GM12892 (cell line): ENCODE measurements at regions not wholly inside any gene's neighbourhood (a gene's known extent, or its start where the extent isn't known, plus 50 kb on each side); places are given as distances from the start of the nearest gene placed in this dataset.

Experiments
- DNase-seq: peaks from one replicate; pipeline ENCODE4 v3.0.0; 2011; ENCODE audit not compliant: insufficient read length
- FAIRE-seq: peaks from 2 replicates; lab custom pipeline; 2011; peaks lifted over from hg19 to GRCh38; lab: Jason Lieb, UNC
- POLR2A ChIP-seq: IDR thresholded peaks from 2 replicates; pipeline ENCODE4 v1.6.1; 2011; ENCODE audit warnings: low read depth, low read length, control low read depth
- POLR2AphosphoS5 ChIP-seq: IDR thresholded peaks from 2 replicates; pipeline ENCODE4 v1.6.1; 2011; ENCODE audit warnings: low read depth, low read length, control low read depth
- TAF1 ChIP-seq: IDR thresholded peaks from 2 replicates; pipeline ENCODE4 v1.6.1; 2011; ENCODE audit warnings: low read depth, mild to moderate bottlenecking, control low read depth, low read length, borderline replicate concordance

DNA sequence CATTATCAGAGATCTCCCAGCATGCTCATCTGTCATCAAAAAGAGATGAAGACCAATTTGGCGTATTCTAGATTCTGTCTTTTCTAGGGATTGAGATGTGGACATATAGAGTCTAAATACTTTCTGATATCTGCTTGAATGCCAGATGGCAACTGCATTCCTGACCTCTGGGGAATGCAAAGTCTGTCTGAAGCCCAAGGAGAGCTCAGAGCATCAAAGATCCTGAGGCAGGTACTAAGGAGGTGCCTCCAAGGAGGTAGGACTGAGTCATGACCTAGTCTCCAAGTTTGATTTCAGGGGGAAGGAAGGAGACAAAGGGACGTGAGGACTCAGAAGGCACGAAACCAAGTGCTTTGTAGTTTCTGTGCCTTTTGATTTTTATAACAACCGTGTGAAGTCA, 448.4 kb downstream of the HS3ST3B1 start:
- TF ChIP-seq TAF1 (no peak), POLR2AphosphoS5 (no peak), POLR2A (no peak)
- FAIRE-seq (no peak), DNase-seq (no peak)

DNA sequence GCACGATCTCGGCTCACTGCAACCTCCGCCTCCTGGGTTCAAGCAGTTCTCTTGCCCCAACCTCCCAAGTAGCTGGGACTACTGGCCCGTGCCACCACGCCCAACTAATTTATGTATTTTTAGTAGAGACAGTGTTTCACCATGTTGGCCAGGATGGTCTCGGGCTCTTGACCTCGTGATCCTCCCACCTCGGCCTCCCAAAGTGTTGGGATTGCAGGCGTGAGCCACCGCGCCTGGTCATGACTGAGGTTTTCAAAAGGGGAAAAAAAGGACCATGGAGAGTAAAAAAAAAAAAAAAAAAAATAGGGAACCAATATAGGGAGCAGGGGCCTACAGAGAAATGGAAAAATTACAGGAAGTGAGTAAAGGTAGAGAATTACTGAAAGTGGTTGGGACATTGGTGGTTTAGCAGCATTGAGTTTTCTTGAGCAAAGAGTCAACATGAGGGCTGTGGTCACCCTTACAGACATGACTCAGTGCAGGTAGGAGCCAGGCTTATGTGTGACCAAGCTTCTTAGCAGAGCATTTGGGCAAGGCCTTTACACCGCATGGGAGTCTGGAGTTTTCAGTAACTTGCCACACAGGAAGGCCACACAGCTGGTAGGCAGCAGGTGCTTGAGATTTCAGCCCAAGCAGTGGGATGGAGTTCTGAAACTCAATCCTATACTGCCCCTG, 447.3 kb downstream of the HS3ST3B1 start:
- TF ChIP-seq TAF1 (no peak), POLR2A (no peak), POLR2AphosphoS5 (no peak)
- DNase-seq (no peak), FAIRE-seq (no peak)

DNA sequence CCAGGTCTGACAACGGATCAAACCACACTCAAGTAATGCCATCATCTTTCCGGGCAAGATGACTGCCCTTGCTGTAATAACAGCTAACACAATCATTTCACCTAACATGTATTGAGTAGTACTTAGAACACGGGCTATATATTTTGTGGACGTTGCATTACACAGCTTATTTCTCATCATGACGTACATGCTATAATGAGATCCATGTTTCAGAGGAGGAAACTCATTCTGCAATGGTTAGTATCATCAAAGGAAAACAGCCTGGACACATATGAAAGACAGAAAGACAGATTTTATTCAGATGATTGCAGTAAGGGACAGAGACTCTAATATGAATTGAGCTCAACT, 446.7 kb downstream of the HS3ST3B1 start:
- FAIRE-seq: no peak
- TF ChIP-seq TAF1: no peak

DNA sequence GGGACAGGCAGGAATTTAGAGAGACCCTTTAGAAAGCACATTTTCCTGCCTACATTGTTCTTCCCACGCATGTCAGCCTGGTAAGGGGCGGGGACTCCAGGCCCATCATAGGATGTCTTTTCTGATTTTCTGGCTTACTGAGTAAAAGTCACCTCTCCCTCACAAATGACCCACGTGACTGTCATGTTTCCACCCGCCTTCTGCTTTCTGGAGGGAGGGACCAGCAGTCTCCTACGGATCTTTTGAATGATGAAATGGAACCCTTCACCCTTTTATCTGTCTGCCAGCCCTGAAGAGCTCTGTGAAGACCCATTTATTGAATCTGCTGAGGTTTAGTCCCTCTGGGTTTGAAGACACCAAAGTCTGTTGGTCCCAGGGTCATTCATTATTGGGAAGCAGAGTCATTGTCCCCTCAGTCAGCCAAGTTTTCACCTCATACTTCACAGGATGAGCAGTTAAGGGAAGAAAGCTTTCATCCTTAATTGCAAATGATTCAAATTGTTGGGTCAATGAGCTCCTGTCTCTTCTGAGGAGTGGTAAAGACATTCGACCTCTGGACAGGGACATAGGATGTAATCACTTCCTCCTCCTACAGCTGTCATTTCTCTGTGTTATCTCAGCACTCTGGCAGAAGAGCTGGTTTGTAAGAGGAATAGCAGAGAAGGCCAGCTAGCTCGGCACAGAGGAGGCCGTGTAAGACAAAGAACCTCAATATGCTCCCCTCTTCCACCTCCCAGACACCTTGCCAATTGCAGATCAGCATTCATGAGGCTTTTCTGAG, 446.1 kb downstream of the HS3ST3B1 start:
- TF ChIP-seq POLR2AphosphoS5 (no peak), TAF1 (no peak), POLR2A (no peak)
- DNase-seq (no peak), FAIRE-seq (no peak)

More for the DNA sequence above, 446.7 kb downstream of the HS3ST3B1 start:
- no peak for DNase-seq

DNA sequence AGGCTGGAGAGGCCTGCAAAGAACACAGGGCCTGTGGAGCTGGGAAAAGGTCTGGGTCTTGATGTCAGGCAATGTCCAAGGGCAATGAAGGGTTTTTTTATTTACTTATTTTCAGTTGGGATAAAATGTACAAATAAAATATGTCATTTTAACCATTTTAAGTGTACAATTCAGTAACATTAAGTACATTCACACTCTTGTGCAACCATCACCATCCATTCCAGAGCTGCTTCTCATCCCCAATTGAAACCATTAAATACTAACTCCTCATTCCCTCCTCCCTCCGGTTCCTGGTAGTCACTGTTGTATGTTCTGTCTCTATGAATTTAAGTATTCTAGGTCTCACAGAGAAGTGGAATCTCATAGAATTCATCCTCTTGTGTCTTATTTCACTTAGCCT, 444.7 kb downstream of the HS3ST3B1 start:
- FAIRE-seq (no peak), DNase-seq (no peak)
- TF ChIP-seq TAF1: no peak
- no peak for TF ChIP-seq POLR2A
- TF ChIP-seq POLR2AphosphoS5: no peak

DNA sequence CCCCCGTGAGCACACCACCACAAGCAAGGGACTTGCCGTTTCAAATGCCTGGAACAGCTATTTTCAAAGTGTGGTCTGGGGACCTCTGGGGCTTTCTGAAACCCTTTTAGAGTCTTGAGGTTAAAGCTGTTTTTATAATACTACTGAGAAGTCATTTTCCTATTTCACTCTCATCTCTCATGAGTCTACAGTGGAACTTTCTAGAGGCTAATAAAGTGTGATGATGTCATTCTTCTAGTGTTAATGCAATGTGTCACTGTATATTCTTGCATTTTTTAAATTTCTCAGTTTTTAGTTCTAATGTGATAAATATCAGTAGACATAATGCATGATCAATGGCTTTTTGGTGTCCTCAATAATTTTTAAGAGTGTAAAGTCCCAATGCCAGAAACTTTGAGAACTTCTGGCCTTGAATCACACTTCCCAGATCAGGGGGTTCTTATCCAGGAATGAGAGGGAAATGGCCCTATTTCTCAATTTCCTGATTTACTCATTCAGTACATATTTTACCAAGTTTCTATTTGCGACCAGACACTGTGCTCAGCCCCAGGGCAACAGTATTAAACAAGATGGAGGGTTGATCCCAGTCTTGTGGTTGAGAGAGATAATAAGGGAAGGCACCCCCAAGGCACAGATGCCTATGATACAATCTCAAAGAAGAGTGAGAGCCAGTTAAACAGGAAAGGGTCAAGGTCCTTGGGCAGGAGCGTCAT, 444.0 kb downstream of the HS3ST3B1 start:
- TF ChIP-seq TAF1 (no peak), POLR2A (no peak), POLR2AphosphoS5 (no peak)
- DNase-seq (no peak), FAIRE-seq (no peak)

DNA sequence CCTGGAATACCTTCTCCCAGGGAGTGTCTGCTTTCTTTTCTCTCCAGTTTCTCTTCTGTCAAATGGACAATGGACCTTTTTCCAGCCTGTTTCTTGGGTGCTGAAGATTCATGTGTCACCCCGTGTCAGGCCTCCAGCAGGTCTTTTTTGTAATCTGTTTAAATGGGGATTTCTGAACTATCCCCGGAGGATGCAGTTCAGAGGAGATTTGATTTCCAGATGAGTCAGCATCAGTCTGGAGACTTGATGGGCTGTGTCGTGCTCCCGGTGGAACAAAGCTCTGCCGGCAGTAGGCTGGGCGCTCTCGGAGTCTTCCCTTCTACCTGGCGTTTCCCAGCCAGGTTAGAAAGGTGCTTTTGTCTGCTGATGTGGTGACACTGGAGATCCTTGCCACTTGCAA, 440.6 kb downstream of the HS3ST3B1 start:
- TF ChIP-seq POLR2AphosphoS5 (no peak), TAF1 (no peak), POLR2A (no peak)
- DNase-seq (no peak), FAIRE-seq (no peak)

DNA sequence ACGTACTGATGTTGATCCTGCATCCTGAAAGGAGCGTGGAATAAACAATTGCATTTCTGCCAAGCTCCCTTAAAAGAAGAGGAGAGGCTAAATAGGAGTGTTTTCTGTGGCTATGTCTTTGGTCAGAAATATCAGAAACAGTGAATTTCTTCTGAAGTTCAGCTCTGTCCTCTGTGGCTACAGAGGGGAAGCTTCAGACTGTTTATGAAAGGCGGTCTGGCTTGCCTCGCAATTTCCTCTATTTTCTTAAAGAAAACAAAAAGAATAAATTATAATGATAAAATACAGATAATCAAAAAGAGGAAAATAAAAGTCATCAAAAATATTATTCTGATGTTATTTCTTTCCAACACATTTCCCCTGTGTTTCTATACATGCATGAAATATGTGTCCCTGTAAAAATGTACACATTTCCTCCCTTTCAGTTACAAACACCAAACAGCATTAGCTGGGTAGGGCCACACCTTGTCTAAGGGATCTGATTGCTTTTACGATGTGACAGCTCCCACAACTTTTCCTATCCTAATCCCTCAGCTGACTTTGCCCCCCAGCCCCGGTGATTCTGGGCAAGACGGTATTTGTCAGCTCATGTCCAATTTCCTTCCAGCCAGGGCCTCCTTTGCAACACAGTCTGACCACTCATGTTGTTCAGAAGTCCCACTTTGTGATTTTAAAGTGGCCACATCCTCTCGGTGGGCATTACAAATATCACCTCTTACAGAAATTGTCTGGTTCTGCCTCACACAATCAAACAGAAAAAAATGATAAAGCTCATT, 439.0 kb downstream of the HS3ST3B1 start:
- DNase-seq (no peak), FAIRE-seq (no peak)

DNA sequence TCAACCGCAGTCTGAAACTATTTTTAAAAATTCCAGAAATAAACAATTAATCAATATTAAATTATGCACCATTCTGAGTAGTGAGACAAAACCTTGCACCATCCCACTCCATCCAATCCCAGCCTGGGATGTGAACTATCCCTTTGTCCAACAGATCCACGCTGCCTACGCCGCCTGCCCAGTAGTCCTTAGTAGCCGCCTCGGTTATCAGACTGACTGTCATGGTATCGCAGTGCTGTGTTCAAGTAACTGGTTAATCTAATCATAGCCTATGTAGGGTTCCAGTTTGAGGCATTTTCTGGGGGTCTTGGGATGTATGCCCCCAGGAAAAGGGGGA, 437.7 kb downstream of the HS3ST3B1 start:
- no peak for DNase-seq
- no peak for FAIRE-seq
- TF ChIP-seq POLR2A: no peak
- no peak for TF ChIP-seq TAF1
- TF ChIP-seq POLR2AphosphoS5: no peak

More for the DNA sequence above, 439.0 kb downstream of the HS3ST3B1 start:
- TF ChIP-seq POLR2A (no peak), POLR2AphosphoS5 (no peak), TAF1 (no peak)

DNA sequence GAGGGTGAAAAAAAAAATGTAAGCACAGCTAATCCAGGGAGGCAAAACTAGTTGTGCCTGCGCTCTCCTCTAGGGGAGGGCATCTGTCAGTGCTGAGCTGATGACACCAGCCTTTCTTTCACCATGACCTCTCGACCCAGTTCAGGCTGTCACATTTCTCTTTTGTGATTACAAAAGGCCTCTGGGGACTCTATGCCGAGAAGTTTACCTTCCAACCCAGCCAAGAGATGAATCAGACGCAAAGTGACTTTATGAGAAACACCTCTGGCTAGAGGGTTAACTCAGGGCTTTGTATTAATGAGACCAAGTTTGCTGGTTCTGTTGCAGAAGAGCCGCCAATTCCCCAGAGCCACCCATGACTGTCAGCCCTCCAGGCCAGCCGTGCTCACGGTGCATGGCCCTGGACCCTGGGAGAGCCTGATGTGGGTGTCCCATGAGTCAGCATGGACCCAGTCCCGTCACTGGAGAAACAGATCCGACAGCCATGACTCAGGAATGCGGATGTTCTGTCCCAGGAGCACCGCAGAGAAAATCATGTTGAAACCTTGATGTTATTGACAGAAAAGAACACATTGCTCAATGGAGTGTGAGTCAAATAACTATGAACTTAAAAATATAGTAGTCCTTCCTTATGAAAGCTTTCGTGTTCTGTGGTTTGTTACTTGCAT, 437.2 kb downstream of the HS3ST3B1 start:
- FAIRE-seq (no peak), DNase-seq (no peak)

More for the DNA sequence above, 437.2 kb downstream of the HS3ST3B1 start:
- TF ChIP-seq POLR2A: no peak
- no peak for TF ChIP-seq POLR2AphosphoS5
- TF ChIP-seq TAF1: no peak
